Ammon's horn (tissue), 1 donor: ENCODE measurements at regions not wholly inside any gene's neighbourhood (a gene's known extent, or its start where the extent isn't known, plus 50 kb on each side); places are given as distances from the start of the nearest gene placed in this dataset.
"Not testable (repeated sequence)": the region's sequence is repeated elsewhere in the genome, so short reads cannot be mapped to it uniquely, and the experiment has no call there.

Source experiments
- DNase-seq: peaks from one replicate; pipeline ENCODE4 v3.0.0-alpha.2; 2016; ENCODE audit warnings: low spot score

GRCh38 chr13:79913141-79913827, 427.6 kb downstream of the SPRY2 start:
- no peak for DNase-seq

GRCh38 chr13:79912403-79912802, 428.5 kb downstream of the SPRY2 start:
- DNase-seq = no peak

GRCh38 chr13:79910875-79911540, 429.9 kb downstream of the SPRY2 start:
- no peak for DNase-seq

GRCh38 chr13:79909644-79910043, 428.7 kb downstream of the NDFIP2 start:
- no peak for DNase-seq

- DNase-seq = no peak
These were observed 427.4 kb downstream of the NDFIP2 start for GRCh38 chr13:79908381-79908780.

GRCh38 chr13:79907527-79907926, 426.6 kb downstream of the NDFIP2 start:
- DNase-seq = no peak

GRCh38 chr13:79906345-79906744, 425.4 kb downstream of the NDFIP2 start:
- DNase-seq = no peak

GRCh38 chr13:79905018-79905417, 424.1 kb downstream of the NDFIP2 start:
- DNase-seq = no peak

- DNase-seq = no peak
These were observed 423.6 kb downstream of the NDFIP2 start for GRCh38 chr13:79904581-79904980.

- peak; percentile 59 for DNase-seq
These were observed 420.4 kb downstream of the NDFIP2 start for GRCh38 chr13:79901336-79901735.

- no peak for DNase-seq
These were observed 419.4 kb downstream of the NDFIP2 start for GRCh38 chr13:79900356-79900755.

- no peak for DNase-seq
These were observed 418.0 kb downstream of the NDFIP2 start for GRCh38 chr13:79898996-79899395.

GRCh38 chr13:79898202-79898826, 417.4 kb downstream of the NDFIP2 start:
- DNase-seq = no peak

- DNase-seq = no peak
These were observed 415.9 kb downstream of the NDFIP2 start for GRCh38 chr13:79896851-79897250.

GRCh38 chr13:79895416-79895815, 414.5 kb downstream of the NDFIP2 start:
- no peak for DNase-seq

GRCh38 chr13:79887278-79887677, 406.3 kb downstream of the NDFIP2 start:
- DNase-seq = not testable (repeated sequence)

GRCh38 chr13:79886601-79887000, 405.6 kb downstream of the NDFIP2 start:
- no peak for DNase-seq

GRCh38 chr13:79884890-79885289, 403.9 kb downstream of the NDFIP2 start:
- no peak for DNase-seq

GRCh38 chr13:79883216-79883615, 402.3 kb downstream of the NDFIP2 start:
- no peak for DNase-seq

GRCh38 chr13:79880818-79881217, 399.9 kb downstream of the NDFIP2 start:
- no peak for DNase-seq

GRCh38 chr13:79874396-79875360, 393.7 kb downstream of the NDFIP2 start:
- peak; percentile 59 for DNase-seq

GRCh38 chr13:79871594-79871993, 390.6 kb downstream of the NDFIP2 start:
- no peak for DNase-seq
